Suprapubic skin (tissue), 4 donors: ENCODE measurements at regions not wholly inside any gene's neighbourhood (a gene's known extent, or its start where the extent isn't known, plus 50 kb on each side); places are given as distances from the start of the nearest gene placed in this dataset.

Experiments used
- DNase-seq, 2 donors: peaks; one replicate each; pipeline ENCODE4 v3.0.0-alpha.2; 2019; ENCODE audit warnings: low spot score in 2 of 2
- H3K27ac ChIP-seq: fragments of 200-600 bp; sonication (generic); one replicate; pipeline ENCODE4 v1.5.1; 2019
- H3K27me3 ChIP-seq: fragments of 200-600 bp; sonication (generic); one replicate; pipeline ENCODE4 v1.5.1; 2019
- H3K36me3 ChIP-seq: fragments of 200-600 bp; sonication (generic); one replicate; pipeline ENCODE4 v1.5.1; 2019
- H3K4me1 ChIP-seq: fragments of 200-600 bp; sonication (generic); one replicate; pipeline ENCODE4 v1.5.1; 2019
- H3K4me3 ChIP-seq: fragments of 200-600 bp; sonication (generic); one replicate; pipeline ENCODE4 v1.5.1; 2019; ENCODE audit warnings: mild to moderate bottlenecking
- H3K9me3 ChIP-seq: fragments of 200-600 bp; sonication (generic); one replicate; pipeline ENCODE4 v1.5.1; 2019
- EP300 ChIP-seq: sonication (generic); formaldehyde crosslinking; IDR thresholded peaks from one replicate; pipeline ENCODE4 v1.6.1; 2017; ENCODE audit warnings: antibody characterized with exemption
- POLR2A ChIP-seq, 2 donors: fragments of 450-650 bp; IDR thresholded peaks; one replicate each; pipeline ENCODE4 v1.6.1; 2017; ENCODE audit warnings: antibody characterized with exemption in 2 of 2, mild to moderate bottlenecking in 2 of 2, moderate library complexity in 2 of 2
- POLR2AphosphoS5 ChIP-seq, 3 donors: sonication (generic); formaldehyde crosslinking; IDR thresholded peaks; one replicate each; pipeline ENCODE4 v1.6.1; 2017; ENCODE audit warnings: antibody characterized with exemption in 3 of 3
- WGBS: methylation state at CpG from one replicate; pipeline ENCODE4 v1.1.5; 2018; 5-methylcytosine and 5-hydroxymethylcytosine counted together
- TF ChIP-seq, protein P1 (sequence below), 2 donors: fragments of 200-600 bp in 1 of 2; fragments of 450-650 bp in 1 of 2; sonication (generic) in 1 of 2; IDR thresholded peaks; one replicate each; pipeline ENCODE4 v1.5.1; 2016 to 2019; ENCODE audit warnings: antibody characterized with exemption in 2 of 2, mild to moderate bottlenecking in 1 of 2, moderate library complexity in 1 of 2

DNA sequence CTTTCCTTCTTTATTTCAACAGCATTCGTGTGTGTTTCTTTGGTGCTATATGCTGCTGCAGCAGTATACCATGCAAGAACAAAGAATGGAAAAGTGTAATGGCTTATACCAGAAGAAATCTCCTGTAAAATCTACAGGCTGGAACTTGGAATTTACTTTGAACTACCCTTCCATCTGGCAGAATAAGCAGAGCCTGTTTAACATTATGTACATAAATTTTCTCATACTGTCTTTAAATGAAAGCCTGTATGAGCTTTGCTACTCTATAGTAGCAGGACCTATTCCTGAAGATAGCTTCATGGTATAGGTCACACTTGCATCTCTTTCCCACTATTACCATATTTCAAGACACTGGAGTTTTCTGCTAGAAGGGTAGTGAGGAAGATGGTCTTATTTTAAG is 522.1 kb upstream of the GHITM start:
- H3K27me3 ChIP-seq = no peaks in the 10 kb centered on the region
- no peak overlapping the region for H3K27ac ChIP-seq
- H3K4me1 ChIP-seq = no peaks in the 10 kb centered on the region
- H3K36me3 ChIP-seq = no peaks in the 10 kb centered on the region
- H3K9me3 ChIP-seq = no peaks in the 10 kb centered on the region
- no peak for TF ChIP-seq POLR2A (IDR thresholded peaks at IDR 0.05)
- no peak for TF ChIP-seq EP300
- TF ChIP-seq, protein P1, sequence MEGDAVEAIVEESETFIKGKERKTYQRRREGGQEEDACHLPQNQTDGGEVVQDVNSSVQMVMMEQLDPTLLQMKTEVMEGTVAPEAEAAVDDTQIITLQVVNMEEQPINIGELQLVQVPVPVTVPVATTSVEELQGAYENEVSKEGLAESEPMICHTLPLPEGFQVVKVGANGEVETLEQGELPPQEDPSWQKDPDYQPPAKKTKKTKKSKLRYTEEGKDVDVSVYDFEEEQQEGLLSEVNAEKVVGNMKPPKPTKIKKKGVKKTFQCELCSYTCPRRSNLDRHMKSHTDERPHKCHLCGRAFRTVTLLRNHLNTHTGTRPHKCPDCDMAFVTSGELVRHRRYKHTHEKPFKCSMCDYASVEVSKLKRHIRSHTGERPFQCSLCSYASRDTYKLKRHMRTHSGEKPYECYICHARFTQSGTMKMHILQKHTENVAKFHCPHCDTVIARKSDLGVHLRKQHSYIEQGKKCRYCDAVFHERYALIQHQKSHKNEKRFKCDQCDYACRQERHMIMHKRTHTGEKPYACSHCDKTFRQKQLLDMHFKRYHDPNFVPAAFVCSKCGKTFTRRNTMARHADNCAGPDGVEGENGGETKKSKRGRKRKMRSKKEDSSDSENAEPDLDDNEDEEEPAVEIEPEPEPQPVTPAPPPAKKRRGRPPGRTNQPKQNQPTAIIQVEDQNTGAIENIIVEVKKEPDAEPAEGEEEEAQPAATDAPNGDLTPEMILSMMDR (IDR thresholded peaks at IDR 0.05) = no peak
- no peak for TF ChIP-seq POLR2AphosphoS5 (IDR thresholded peaks at IDR 0.05)
- no peak for DNase-seq
- 46% methylated on average over 1 of the region's 1 CpG for WGBS
- H3K4me3 ChIP-seq = no peak overlapping the region

GRCh38 chr10:83617692-83618545 is 521.4 kb upstream of the GHITM start:
- no peaks in the 10 kb centered on the region for H3K9me3 ChIP-seq
- H3K27me3 ChIP-seq = no peaks in the 10 kb centered on the region
- 47% methylated on average over 5 of the region's 5 CpGs for WGBS
- no peak for DNase-seq
- no peak for TF ChIP-seq POLR2A (IDR thresholded peaks at IDR 0.05)
- TF ChIP-seq, protein P1 (IDR thresholded peaks at IDR 0.05) = no peak
- TF ChIP-seq EP300 = no peak
- no peak for TF ChIP-seq POLR2AphosphoS5 (IDR thresholded peaks at IDR 0.05)
- H3K4me3 ChIP-seq = no peak overlapping the region
- no peaks in the 10 kb centered on the region for H3K36me3 ChIP-seq
- H3K4me1 ChIP-seq = no peaks in the 10 kb centered on the region
- H3K27ac ChIP-seq = no peak overlapping the region

DNA sequence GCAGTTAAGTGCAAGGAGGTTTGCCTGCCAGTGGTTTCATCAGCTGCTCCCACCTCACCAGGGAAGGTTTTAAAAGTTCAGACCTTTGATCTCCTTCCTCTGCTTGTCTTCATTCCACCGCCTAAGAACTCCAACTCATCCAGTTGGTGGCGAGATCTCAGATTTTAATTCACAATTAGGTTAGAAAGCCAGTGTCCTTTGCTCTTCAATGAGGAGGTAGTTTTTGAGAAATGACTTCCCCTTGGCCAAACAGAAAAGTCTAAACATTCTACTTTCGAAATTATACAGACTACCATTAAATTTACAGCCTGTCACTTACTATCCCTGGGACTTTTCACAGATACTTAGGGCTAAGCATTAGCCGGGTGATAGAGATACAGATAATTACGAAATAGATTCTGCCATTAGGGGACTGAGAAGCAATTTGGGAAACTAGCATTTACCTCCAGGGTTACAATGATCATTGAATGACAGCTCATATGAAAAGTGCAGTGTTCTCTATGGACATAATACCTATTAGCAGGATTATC is 513.4 kb upstream of the GHITM start:
- Histone ChIP-seq H3K4me1 (no peaks in the 10 kb centered on the region), H3K9me3 (no peaks in the 10 kb centered on the region), H3K36me3 (no peaks in the 10 kb centered on the region), H3K27ac (no peak overlapping the region), H3K27me3 (no peaks in the 10 kb centered on the region), H3K4me3 (no peak overlapping the region)
- 76% methylated on average over 5 of the region's 5 CpGs for WGBS
- DNase-seq = no peak
- no peak for TF ChIP-seq POLR2AphosphoS5 (IDR thresholded peaks at IDR 0.05)
- no peak for TF ChIP-seq POLR2A (IDR thresholded peaks at IDR 0.05)
- TF ChIP-seq, protein P1 (IDR thresholded peaks at IDR 0.05) = no peak
- no peak for TF ChIP-seq EP300

GRCh38 chr10:83632701-83633100 is 506.6 kb upstream of the GHITM start:
- Histone ChIP-seq H3K9me3 (no peaks in the 10 kb centered on the region), H3K36me3 (no peaks in the 10 kb centered on the region), H3K4me1 (no peaks in the 10 kb centered on the region), H3K27me3 (no peaks in the 10 kb centered on the region), H3K27ac (no peak overlapping the region), H3K4me3 (no peak overlapping the region)
- DNase-seq = no peak
- no peak for TF ChIP-seq POLR2AphosphoS5 (IDR thresholded peaks at IDR 0.05)
- TF ChIP-seq, protein P1 (IDR thresholded peaks at IDR 0.05) = no peak
- no peak for TF ChIP-seq EP300
- no peak for TF ChIP-seq POLR2A (IDR thresholded peaks at IDR 0.05)

- Histone ChIP-seq H3K27ac (no peak overlapping the region), H3K9me3 (no peaks in the 10 kb centered on the region), H3K4me1 (no peaks in the 10 kb centered on the region), H3K36me3 (no peaks in the 10 kb centered on the region), H3K4me3 (no peak overlapping the region), H3K27me3 (no peaks in the 10 kb centered on the region)
- no peak for TF ChIP-seq EP300
- TF ChIP-seq, protein P1 (IDR thresholded peaks at IDR 0.05) = no peak
- TF ChIP-seq POLR2A (IDR thresholded peaks at IDR 0.05) = no peak
- no peak for TF ChIP-seq POLR2AphosphoS5 (IDR thresholded peaks at IDR 0.05)
- 93% methylated on average over 4 of the region's 4 CpGs for WGBS
- no peak for DNase-seq
Observed at GRCh38 chr10:83633547-83633946, 505.8 kb upstream of the GHITM start.
